GM21423 (cell line): ENCODE measurements at regions not wholly inside any gene's neighbourhood (a gene's known extent, or its start where the extent isn't known, plus 50 kb on each side); places are given as distances from the start of the nearest gene placed in this dataset.

ENCODE experiments used
- ATAC-seq: cut with Tn5 transposase; IDR thresholded peaks from one replicate; pipeline ENCODE4 v1.9.1; 2021; ENCODE audit warnings: mild to moderate bottlenecking, moderate library complexity; ENCODE audit not compliant: unreplicated experiment

GRCh38 chr9:109830545-109830944, 50.5 kb downstream of the PALM2AKAP2 start:
- no peak for ATAC-seq

DNA sequence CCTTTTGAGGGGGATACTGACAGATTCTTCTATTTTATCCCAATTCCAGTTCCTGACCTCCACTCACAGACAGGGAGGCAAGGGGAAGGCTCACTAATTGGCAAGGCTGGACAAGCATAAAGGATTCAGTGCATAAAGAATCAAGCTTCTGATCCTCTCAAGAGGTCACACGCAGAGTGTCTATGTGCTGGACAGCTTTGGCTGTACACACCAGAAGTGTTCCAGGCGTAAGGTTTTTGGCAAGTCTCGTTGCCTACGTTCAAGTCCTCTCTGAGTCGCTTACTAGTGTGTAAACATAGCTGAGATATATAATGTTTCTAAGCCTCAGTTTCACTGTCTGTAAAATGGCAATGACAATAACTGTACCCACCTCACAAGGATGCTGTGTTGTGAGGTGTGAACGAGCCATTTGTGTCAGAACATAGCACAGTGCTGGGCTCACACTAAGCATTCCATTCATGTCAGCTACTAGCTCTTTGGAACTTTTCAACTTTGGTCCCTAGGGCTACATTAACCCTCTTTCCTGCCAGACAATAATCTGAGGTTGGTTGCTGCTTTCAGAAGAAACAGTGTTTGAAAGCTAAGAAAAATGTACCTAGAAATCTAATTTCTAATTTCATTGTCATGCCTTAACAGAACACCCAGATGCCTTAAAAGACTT, 52.1 kb downstream of the PALM2AKAP2 start:
- no peak for ATAC-seq

DNA sequence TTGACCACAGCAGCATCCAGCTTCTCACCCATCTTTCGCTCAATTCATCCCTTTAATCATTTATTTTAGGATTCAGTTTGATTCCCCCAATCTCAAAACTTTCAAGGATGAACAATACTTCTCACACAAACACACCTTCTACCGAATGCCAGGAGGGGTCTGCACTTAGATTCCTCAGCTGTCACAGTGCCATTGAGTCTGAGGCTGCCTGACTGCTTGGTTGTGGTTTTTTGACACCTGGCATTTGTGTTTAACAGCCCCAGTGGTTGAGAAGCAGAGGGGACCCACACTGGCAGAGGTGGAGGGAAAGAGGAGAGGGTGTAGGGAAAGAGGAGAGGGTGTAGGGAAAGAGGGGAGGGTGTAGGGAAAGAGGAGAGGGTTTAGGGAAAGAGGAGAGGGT, 54.9 kb downstream of the PALM2AKAP2 start:
- no peak for ATAC-seq

DNA sequence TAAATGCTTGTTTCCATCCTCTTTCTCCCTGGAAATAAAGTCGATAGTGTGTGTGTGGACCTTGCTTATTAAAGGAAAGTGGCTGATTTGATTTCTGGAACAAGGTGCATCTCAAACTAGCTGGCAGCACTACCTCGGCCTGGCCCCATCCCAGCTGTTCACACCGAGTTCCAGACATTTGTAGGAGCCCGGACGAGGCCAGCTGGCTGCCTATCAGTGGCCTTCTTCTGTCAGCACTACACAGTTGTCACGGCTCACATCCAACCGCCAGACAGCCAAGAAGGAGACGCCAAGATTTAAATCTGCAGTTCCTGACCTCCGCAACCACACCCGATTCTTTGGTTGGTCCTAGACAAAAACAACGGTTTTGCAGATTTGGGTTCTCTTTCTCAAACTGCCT, 63.6 kb downstream of the PALM2AKAP2 start:
- no peak for ATAC-seq

DNA sequence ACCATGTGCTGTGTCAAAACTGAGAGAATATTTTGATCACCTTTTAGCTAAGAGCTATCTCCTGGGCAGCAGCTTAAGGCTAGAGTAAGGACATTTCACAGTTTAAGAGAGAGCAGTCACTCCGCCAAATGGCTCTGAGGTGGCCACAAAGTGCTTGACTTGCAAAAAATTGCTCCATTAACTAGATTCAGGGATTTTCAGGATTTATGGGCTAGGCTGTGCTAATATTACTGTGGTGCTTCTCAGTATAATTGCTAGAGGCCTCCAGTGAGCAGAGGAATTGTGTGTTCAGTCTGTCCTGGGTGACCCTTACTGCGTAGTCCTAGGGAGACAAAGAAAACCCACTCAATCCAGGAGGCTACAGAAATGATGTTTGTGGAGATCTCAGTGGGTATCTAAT, 65.2 kb downstream of the PALM2AKAP2 start:
- ATAC-seq = no peak

DNA sequence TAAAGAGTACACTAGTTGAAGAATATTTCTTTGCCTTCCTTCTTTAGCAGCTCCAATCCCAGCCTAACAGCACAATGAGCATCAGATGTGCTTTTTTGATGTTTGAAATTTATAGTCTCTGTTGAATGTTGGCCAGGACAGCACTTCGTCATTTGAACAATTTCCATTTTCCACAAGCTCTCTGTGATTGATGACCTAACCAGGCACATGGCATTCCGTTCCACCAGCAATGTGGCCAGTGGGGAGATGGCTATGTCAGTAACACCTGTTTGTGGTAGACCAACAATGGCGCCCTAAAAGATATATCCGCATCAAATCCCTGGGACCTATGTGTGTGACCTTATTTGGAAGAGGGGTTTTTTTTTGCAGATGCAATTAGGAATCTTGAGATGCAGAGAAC, 66.8 kb downstream of the PALM2AKAP2 start:
- ATAC-seq = no peak

DNA sequence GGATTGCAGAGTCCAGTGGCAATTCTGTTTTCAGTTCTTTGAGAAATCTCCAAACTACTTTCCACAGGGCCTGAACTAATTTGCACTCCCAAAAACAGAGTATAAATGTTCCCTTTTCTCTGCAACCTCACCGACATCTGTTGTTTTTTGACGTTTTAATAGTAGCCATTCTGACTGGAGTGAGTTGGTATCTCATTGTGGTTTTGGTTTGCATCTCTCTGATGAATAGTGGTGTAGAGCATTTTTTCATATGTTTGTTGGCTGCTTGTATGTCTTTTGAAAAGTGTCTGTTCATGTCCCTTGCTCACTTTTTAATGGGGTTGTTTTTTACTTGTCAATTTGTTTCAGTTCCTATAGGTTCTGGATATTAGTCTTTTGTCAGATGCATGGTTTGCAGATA, 72.6 kb downstream of the PALM2AKAP2 start:
- no peak for ATAC-seq

- ATAC-seq = no peak
Observed at GRCh38 chr9:109855540-109855939, 75.5 kb downstream of the PALM2AKAP2 start.

DNA sequence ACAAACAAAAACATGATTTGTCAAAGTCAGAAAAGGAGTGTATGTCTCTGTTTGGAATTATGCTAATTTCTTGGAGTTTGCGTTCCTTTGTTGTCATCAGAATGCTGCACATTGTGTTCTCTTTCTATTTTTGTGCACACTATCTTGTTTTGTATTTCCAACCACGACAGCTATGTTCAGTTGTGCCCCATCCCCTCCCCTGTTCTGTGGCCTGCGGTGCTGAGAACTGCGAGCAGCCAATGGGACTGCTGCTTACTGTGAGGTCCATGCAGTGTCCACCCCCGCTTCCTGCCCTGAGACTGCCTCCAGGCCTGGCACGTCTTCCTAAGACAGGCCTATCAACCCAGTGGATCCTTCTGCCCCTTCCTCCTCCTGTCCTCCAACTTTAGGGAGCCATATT, 76.8 kb downstream of the PALM2AKAP2 start:
- ATAC-seq = no peak

GRCh38 chr9:109857336-109857735, 77.3 kb downstream of the PALM2AKAP2 start:
- no peak for ATAC-seq

DNA sequence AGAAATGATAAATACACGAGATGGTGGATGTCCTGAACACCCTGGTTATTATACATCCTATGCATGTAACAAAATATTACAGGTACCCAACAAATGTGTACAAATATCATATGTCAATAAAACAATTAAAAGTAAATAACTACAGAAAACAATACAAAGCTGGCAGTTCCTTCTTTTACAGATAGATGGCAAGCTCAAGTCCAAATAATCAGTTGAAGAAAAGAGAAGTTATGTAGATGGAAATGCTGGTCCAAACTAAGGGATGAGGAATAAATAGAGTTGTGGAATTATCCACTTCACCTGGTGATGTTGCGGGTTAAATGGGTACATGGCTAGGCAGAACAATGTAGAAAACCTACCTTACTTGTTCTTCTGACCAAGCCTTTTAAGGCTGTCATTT, 79.4 kb downstream of the PALM2AKAP2 start:
- ATAC-seq = no peak

- no peak for ATAC-seq
Observed at GRCh38 chr9:109860521-109860920, 80.5 kb downstream of the PALM2AKAP2 start.

GRCh38 chr9:109861499-109861898, 81.5 kb downstream of the PALM2AKAP2 start:
- ATAC-seq = no peak

- no peak for ATAC-seq
Observed at GRCh38 chr9:109861918-109862317, 81.9 kb downstream of the PALM2AKAP2 start.

GRCh38 chr9:109862452-109862851, 82.5 kb downstream of the PALM2AKAP2 start:
- no peak for ATAC-seq

DNA sequence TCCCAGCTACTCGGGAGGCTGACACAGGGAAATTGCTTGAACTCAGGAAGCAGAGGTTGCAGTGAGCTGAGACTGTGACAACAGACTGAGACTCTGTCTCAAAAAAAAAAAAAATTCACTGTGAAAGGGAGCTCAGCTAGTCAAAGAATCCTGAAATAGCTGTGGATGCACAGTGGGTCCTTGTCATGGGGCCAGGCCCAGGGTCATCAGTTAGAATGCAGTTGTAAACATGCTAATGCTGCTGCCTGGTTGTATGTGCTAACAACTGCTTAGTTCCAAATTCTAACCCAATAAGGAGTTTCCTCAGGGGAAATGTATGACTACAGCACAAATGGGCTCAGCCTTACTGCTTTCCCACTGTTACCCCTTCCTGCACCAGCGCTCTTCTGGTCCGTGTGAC, 84.0 kb downstream of the PALM2AKAP2 start:
- ATAC-seq = no peak

GRCh38 chr9:109865521-109865920, 85.5 kb downstream of the PALM2AKAP2 start:
- ATAC-seq = no peak

- ATAC-seq = no peak
Observed at GRCh38 chr9:109868207-109868606, 88.2 kb downstream of the PALM2AKAP2 start.

GRCh38 chr9:109868722-109869121, 88.7 kb downstream of the PALM2AKAP2 start:
- no peak for ATAC-seq

- no peak for ATAC-seq
Observed at GRCh38 chr9:109870365-109870764, 90.4 kb downstream of the PALM2AKAP2 start.

- no peak for ATAC-seq
Observed at GRCh38 chr9:109872901-109873300, 92.9 kb downstream of the PALM2AKAP2 start.

DNA sequence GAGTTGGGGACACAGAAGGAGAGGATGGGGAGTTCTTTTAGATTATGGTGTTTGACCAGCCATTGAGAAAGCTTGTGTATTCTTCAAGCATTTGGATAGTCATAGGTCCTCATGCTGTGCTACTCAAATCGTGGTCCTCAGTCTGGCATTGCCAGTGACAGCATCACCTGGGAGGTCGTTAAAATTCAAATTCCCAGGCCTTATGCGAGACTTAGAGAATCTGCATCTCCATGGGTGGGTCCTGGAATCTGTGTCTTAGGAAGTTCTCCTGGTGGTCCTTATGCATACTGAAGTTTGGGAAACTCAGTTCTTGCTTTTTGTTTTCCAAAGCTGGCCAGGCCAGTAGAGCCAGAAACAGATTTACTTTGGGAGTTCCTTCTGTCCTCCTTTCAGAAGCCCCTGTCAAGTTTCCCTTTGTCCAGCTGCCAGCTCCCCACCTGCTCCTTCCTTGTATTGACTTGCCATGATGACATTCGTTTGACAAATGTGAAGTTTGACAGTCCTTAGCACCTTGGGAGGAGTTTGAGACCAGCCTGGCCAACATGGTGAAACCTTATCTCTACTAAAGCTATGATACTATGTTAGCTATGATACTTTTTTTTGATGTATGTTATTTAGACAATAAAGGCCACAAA, 95.6 kb downstream of the PALM2AKAP2 start:
- ATAC-seq = no peak
